NCI-H1930 (cell line): ENCODE measurements at regions not wholly inside any gene's neighbourhood (a gene's known extent, or its start where the extent isn't known, plus 50 kb on each side); places are given as distances from the start of the nearest gene placed in this dataset.
"Not testable (repeated sequence)": the region's sequence is repeated elsewhere in the genome, so short reads cannot be mapped to it uniquely, and the experiment has no call there.

Experiments
- DNase-seq, 2 experiments: peaks; one replicate each; lab custom pipeline; 2025; lab: John Stamatoyannopoulos, UW

DNA sequence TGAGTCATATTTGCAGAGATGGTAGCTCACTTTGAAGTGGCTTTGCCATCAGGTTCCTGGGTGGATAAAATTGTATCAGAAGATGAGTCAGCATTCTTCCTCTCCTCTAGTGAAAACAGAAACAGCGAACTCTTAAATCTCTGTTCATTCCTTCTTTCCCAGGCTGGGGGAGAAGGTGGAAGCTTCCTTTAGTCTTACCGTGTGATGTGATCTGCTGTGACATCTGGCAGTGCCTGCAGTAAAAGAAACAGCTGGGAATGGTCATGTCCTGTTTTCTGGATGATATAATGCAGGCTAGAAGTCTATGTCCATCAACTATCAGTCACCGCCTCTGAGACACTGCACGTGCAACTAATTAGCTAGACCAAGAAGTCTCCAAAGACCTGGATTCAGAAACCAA, 171.6 kb downstream of the VAPA start:
- DNase-seq, result no peak

DNA sequence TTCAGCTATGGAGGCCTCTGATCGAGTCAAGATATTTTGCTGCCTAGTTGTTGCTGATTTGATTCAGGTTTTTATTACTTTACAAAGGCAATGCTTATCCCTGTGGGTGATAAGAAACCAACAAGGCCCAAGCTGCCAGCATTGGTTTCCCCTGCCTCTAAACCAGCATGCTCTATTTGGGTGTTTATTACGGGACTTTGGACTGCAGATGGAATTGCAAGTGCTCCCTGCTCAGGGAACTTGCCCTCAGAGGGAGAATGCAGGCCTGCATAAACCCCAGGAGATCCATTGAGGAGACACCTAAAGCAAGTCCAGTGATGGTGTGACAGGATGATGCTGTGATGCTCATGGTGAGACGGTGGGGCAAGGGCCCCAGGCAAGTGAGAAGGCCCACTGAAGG, 172.1 kb downstream of the VAPA start:
- no peak for DNase-seq

DNA sequence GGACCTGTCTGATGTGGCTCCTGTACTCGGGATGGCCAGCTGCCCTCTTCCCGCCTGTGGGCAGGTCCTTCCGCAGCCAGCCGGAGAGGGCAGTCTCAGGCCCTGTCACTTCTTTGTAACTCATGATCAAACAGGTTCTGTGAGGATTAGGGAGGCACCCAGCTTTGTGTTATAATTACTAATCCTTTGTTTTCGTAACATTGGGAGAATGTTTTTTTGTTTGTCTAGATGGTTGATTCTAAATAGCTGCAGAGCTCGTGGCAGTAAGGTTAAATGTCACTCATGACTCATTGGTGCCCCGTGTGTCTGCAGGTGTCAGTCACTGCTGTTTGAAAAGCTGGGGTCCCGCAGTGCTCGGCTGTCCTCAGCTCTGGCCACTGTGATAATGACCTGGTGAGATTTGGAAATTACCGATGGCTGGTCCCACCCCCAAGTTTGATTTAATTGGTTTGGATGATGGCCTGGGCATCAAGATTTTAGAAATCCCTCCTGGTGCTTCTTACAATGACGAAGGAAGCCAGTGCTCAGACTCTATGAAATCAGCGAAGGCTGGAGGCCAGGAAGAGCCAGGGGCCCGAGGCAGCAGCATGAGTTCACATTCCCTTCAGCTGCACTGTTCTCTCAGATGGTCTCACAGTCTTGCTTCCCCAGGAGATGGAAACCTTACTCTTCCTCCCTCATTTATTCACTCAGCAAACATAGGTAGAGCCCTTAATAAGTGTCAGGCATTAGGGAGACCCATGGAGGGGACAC, 172.8 kb downstream of the VAPA start:
- DNase-seq, result no peak

DNA sequence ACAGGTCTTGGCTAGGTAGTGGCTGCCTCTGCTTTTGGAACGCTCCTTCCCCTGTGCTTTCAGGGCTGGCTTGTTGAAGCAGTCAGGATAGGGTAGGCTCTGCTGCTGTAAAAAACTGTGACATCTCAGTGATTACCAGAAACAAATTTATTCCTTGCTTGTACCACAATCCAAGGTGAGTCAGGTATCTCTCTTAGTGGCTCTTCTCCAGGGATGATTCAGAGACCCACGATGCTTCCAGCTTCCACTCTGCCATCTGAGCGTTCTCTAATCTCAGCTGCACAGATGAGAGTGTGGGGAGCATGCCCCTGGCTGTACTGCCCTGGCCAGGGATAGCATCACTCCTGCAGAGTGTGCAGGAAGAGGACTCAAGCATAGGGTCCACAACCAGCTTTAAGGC, 174.9 kb downstream of the VAPA start:
- DNase-seq, result no peak

DNA sequence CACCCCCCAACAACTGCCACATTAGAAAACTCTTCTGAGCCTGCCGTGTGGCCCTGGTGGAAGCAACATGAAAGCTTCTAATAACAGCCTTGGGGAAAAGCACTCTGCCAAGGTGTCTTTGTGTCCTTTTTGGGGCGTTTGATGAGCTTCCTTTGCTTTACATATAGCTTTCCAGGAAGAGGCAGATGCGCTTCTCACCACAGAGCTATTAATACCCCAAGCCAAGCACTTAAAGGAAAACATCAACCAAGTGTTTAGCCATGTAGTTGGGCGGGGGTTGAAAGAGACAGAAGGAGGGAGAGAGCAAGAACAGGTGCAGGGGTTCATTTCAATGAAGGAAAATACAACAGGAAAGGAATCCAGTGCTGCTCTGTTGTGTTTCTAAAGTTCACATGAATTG, 176.1 kb downstream of the VAPA start:
- no peak for DNase-seq

DNA sequence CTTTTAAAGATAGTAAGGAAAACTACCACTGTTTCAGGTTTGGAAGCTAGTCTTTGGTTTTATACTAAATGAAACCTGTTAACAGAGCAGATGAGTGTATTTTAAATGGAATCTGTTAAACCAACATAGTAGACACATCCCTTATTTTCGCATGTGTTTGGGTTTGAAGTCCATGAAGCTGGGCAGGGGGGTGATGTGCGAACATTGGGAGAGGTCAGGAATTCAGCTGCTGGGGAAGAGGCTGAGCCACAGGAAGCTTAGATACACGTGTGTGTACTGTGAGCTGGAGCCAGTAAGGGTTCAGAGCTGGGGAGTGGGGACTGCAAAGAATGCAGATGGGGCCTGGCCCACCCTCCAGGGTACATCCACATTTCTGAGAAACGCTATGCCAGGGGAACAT, 176.9 kb downstream of the VAPA start:
- no peak for DNase-seq

DNA sequence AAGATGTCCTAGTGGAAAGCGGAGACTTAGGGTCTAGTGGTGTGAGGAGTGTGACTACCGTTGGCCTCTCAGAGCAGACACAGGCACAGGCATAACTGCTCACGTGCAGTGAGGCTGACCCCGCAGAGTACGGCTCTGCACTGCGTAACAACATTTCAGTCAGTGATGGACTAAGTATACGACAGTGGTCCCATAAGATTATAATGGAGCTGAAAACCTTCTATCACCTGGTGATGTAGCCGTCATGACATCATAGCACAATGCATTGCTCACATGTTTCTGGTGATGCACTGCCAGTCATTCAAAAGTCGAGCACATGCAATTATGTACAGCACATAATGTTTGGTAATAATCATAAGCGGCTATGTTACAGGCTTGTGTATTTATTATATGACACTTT, 179.6 kb downstream of the VAPA start:
- DNase-seq, result no peak

DNA sequence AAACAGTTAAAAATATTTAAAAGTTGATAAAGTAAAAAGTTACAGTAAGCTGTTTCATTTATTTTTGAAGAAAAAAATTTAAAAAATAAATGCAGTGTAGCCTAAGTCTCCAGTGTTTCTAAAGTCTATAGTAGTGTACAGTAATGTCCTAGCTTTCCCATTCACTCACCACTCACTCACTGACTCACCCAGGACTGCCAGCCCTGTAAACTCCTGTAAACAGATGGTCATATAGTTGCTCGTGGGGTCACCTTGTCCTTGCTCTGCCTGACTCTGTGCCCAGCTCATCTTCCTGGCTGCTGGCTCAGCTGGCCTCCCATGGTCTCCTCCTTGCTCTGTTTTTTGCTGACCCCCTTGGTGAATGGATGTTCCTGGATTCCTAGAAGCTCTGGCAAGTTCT, 180.3 kb downstream of the VAPA start:
- DNase-seq, result no peak

DNA sequence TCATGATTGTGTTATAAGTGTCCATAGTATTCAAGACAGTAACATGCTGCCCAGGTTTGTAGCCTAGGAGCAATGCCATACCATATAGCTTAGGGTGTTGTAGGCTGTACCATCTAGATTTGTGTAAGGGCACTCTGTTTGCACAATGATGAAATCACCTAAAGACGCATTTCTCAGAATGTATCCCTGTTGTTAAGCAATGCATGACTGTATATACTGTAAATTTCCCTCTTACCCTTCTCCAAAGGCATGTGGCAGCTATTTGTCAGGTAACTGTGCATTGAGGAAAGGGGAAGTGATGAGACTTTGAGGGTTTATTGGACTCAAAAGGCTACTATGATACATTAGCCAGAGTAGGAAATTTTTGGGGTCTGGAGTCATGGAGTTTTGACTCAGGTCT, 180.8 kb downstream of the VAPA start:
- no peak for DNase-seq

DNA sequence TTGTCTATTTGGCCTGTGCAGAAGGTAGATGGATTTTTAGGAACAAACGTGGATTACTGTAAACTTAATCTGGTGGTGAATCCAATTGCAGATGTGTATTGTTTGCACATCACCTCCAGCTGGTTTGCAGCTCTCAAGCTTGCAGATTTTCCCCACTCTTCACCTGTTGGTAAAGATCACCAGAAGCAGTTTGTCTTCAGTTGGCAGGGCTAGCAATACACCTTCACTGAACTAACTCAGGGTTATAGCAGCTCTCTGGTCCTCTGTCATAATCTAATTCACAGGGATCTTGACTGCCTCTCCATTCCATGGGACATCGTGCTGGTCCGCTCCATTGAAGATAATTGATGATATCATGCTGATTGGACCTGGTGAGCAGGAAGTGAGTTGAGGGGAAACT, 181.5 kb downstream of the VAPA start:
- no peak for DNase-seq

DNA sequence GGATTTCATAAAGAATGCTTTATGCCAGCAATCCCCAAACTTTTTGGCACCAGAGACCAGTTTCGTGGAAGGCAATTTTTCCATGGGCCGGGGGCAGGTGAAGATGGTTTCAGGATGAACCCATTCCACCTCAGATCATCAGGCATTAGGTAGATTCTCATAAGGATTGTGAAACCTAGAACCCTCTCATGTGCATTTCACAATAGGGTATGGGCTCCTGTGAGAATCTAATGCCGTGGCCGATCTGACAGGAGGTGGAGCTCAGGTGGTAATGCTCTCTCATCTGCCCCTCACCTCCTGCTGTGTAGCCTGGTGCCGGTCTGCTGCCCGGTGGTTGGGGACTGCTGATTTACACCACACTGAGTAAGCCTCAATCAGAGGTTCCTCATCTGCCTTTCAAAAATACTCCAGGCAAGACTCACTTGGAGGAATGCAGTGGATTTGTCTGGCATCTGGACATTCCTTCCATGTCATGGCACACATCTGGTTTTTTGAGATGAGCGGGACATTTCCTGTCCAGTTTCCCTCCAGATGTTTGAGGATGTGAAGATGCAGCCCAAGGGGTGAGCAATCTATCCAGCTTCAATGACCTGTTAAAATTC, 185.8 kb downstream of the VAPA start:
- no peak for DNase-seq

DNA sequence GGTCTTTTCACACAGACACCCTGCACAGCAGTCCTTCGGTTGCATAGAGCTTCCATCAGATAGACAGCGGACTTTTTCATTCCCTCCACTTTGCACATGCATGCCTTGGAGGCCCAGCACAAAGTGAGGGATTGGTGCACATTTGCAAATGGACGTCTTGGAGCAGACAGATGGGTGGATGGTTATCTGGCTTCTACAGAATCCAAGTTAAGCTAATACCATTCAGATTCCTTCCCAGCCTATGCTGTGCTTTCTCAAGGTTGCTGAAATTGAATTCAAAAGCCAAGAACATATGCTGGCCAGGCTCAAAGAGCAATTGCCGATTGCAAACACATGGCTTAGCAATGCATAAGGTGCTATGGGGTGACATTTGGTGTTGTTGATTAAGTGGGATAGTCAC, 186.4 kb downstream of the VAPA start:
- DNase-seq, result no peak

DNA sequence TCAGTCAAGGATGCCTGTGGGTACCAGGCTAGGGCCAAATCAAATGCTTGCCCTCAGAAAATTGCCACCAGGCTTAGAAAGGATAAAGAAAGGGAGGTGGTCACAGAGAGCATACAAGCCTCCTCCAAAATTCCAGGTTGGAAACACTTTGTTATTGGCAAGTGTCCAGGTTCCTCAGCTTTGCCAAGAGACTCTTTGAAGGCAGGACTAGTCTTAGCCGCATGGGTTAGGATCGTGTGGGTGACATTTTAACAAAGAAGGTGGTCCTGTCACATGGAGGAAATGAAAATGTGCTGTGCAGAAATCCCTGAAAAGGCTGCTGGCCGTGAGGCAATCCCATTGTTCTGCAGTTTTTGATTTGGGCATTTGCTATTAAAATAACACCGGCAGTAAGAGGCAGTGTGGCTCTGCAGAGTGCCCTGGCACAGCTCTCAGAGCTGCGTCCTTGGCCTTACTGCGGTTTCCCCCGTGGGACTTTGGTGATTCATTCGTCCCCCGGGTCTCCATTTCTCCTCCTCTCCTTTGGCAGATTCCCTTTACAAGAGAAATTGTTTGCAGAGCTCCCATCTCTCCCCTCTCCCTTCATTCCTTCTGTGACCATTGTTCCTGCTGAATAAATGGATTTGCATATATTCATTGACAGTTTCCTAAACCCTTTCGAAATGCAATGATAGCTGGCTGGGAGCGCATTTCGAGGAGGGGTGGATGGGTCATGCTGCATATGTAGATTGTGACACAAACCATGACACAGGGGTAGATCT, 187.3 kb downstream of the VAPA start:
- no peak for DNase-seq

DNA sequence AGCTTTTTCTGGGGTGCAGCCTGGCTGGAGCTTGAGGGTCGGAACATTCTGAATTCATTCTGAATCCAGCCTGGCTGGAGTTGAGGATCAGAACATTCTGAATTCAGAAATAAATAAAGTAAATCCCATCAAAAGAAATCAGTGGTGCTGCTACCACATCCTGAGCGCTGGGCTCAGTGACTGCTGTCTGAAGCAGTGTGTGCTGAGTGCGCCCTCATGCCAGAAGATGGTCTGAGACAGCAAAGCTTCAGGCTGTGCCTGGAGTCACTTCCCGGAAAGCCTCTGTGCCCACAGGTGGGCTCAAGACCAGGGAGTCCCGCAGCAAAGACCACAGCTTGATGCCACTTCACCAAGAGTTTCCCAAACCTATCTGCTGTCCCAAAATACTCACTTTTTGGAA, 187.9 kb downstream of the VAPA start:
- DNase-seq, result no peak

DNA sequence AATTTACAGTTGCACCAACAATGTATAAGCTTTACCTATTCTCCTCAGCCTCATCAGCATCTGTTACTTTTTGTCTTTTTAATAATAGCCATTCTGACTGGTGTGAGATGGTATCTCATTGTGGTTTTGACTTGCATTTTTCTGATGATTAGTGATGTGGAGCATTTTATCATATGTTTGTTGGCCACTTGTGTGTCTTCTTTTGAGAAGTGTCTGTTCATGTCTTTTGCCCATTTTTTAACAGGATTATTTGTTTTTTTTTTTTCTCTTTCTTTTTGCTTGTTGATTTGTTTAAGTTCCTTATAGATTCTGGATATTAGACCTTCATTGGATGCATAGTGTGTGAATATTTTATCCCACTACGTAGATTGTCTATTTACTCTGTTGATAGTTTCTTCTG, 191.3 kb downstream of the VAPA start:
- not testable (repeated sequence) for DNase-seq

DNA sequence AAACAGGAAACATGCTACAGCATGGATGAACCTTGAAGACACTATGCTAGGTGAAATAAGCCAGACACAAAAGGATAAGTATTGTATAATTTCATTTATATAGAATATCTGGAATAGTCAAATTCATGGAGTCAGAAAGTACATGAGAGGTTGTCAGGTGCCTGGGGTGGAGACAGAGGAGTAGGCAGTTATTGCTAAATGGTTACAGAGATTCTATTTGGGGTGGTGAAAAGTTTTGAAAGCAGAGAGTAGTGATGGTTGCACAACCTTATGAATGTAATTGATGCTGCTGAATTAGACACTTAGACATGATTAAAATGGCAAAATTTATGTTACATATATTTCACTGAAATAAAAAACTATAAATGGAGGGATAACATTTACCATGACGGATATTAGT, 197.4 kb downstream of the VAPA start:
- no peak for DNase-seq

DNA sequence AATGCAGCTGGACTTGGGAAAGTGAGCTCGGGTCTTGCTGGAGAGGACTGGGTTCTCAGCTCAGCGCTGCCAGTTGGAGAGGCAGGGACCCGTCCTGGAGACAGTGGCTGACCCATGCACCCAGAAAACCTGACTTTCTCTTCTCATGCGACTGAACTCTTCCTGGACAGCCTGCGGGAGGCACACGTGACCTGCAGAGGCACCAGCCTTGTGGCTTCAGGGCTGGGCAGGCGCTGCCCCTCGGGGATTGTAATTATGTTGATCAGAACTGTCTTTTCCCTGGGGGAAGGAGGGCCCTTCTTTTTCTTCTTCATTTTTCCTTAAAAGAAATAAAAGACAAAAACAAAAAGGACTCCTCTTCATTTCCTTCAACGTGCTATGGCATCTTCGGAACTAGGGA, 198.1 kb downstream of the VAPA start:
- no peak for DNase-seq

DNA sequence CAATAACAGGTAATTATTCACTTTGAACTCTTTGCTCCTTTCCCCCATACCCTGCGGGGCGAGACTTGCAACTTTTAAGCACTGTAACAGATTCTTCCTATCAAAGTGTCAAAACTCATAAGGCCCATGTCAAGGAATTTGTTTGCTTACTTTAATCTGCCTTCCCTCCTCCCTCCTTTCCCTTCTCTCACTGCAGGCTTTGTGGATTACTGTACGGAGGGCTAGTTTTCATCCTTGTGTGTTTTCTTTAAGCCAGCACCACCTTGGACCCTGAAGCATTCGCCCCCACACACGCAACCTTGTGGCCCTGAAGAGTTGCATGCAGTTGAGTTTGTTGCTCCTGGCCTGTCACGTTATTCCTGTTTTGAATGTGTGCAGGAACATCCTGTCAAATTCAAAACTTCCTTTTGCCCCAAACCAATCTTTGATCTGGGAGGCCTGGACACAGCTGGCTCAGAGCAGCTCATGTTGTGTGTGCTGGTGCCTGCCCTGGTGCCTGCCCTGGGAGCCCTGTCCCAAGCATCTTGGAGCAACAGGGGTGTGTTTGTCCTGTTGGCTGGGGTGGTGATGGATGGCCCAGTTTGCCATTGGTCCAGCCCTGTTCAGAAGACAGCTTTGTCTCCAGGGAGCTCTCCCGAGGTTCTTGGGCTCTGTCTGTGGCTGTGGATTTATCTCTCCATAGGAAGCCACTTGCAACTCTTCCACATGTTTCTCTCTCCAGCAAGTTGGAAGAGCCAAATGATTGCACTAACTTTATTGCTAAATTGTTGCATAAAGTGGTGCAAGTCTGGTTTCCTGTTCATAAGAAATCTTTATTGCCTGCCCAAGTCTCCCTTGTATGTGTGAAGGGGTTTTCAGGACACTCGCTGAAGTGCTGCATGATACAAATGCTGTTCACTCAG, 199.6 kb downstream of the VAPA start:
- no peak for DNase-seq

DNA sequence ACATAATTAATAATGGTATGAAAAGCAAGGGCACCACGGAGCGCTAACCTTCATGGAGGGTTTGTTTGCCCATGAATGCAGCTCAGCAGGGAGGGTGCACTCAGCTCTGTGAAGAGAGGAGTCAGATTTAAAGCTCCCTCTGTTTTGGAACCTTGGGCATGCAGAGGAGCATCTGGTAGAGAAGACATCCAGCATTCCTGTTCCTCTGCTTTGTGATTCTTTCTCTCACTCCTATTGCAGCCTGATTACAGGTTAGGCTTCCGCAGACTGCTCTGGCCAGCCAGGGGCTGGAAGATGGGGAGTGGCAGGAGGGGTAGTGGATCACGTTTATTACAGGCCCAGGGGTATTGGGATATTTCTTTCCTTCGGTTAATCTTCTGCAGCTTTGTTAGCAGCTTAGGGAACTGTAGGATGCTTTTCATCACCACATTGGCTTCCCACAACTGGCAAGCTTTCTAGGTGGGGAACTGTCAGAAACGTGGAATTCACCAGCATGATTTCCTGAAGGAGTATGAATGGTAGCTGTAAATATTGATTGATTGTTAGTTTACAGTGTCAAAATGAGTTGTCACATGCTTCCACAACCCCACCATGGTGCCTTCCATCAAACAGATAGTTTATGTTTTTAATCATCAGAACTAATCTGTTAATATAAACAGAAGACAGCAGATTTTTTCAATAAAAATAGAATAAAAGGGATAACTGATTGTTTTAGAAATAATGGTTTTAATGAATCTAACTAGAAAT, 201.1 kb downstream of the VAPA start:
- no peak for DNase-seq

DNA sequence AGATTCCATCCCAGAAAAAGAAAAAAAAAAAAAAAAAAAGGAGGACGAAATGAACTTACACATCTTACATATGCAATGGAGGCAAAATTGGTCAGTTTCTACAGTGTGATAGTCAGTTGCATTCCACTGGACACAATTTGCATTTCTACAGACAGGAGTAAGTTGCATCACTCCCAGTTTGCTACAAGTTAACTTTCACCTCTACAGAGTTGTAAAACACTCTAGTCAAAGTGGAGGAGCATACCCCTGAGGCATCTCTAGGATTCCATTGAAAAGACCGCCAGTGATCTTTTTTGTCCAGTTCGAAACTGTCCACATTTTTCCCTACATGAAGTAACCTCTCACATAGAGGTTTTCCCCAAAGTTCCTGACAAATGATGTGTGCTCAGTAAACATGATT, 202.8 kb downstream of the VAPA start:
- no peak for DNase-seq

DNA sequence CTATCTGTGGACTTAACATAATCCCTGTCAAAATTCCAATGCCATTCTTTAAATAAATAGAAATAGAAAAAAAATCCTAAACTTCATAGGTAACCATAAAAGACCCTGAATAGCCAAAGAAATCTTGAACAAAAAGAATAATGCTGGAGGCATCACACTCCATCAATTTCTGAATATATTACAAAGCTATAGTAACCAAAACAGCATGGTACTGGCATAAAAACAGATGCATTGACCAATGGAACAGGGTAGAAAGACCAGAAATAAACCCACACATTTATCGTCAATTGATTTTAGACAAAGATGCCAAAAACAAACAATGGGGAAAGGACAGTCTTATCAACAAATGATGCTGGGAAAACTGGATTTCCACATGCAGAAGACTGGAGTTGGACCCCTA, 205.7 kb downstream of the VAPA start:
- no peak for DNase-seq

DNA sequence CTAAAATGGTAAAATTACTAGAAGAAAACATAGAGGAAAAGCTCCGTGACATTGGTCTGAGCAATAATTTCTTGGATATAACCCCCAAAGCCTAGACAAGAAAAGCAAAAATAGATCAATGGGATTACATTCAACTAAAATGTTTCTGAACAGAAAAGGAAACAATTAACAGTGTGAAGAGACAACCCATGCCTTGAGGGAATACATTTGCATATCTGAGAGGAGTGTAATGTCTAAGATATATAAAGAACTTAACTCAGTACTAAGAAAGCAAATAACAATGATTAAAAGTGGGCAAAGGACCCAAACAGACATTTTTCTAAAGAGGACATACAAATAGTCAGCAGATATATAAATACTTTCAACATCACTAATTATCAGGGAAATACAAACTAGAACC, 206.2 kb downstream of the VAPA start:
- DNase-seq, result no peak
